Erythroblast (primary cell): ENCODE measurements at regions not wholly inside any gene's neighbourhood (a gene's known extent, or its start where the extent isn't known, plus 50 kb on each side); places are given as distances from the start of the nearest gene placed in this dataset.

Experiments used
- GATA1 ChIP-seq: IDR thresholded peaks from 2 replicates; pipeline ENCODE4 v1.6.1; 2011; ENCODE audit warnings: low read depth, mild to moderate bottlenecking, control low read depth, low read length, moderate library complexity
- POLR2A ChIP-seq: IDR thresholded peaks from 2 replicates; pipeline ENCODE4 v1.6.1; 2011; ENCODE audit warnings: mild to moderate bottlenecking, low read length

- TF ChIP-seq POLR2A (no peak), GATA1 (no peak)
Measured at GRCh38 chr11:119783466-119784400, 54.7 kb upstream of the NECTIN1 start.
